ENCODE measurements at regions not wholly inside any gene's neighbourhood (a gene's known extent, or its start where the extent isn't known, plus 50 kb on each side); places are given as distances from the start of the nearest gene placed in this dataset.
"Not testable (repeated sequence)": the region's sequence is repeated elsewhere in the genome, so short reads cannot be mapped to it uniquely, and the experiment has no call there.

GRCh38 chr1:201639826-201640225 is 100.9 kb downstream of the NAV1 start:
- no peak for DNase-seq

GRCh38 chr1:201640624-201641023 is 101.7 kb downstream of the NAV1 start:
- no peak for DNase-seq

GRCh38 chr1:201641524-201642253 is 102.8 kb downstream of the NAV1 start:
- DNase-seq: no peak

- DNase-seq: no peak
Measured at GRCh38 chr1:201643835-201644104, 104.8 kb downstream of the NAV1 start.

- DNase-seq: no peak
Measured at GRCh38 chr1:201644197-201644596, 105.3 kb downstream of the NAV1 start.

GRCh38 chr1:201645000-201645399 is 106.1 kb downstream of the NAV1 start:
- not testable (repeated sequence) for DNase-seq

- no peak for DNase-seq
Measured at GRCh38 chr1:201645956-201646355, 107.0 kb downstream of the NAV1 start.

GRCh38 chr1:201646411-201647022 is 107.6 kb downstream of the NAV1 start:
- no peak for DNase-seq

- DNase-seq: no peak
Measured at GRCh38 chr1:201647094-201647493, 108.2 kb downstream of the NAV1 start.

GRCh38 chr1:201647722-201648065 is 108.8 kb downstream of the NAV1 start:
- no peak for DNase-seq

- DNase-seq: peak; percentile 83
Measured at GRCh38 chr1:201648066-201648906, 109.4 kb downstream of the NAV1 start.

GRCh38 chr1:201648907-201649721 is 110.2 kb downstream of the NAV1 start:
- DNase-seq: peak; percentile 72

GRCh38 chr1:201649761-201650622 is 111.1 kb downstream of the NAV1 start:
- DNase-seq: peak; percentile 88

- no peak for DNase-seq
Measured at GRCh38 chr1:201650623-201650933, 111.7 kb downstream of the NAV1 start.

GRCh38 chr1:201652181-201652580 is 113.3 kb downstream of the NAV1 start:
- no peak for DNase-seq

- DNase-seq: no peak
Measured at GRCh38 chr1:201653233-201653632, 114.3 kb downstream of the NAV1 start.

- DNase-seq: no peak
Measured at GRCh38 chr1:201653883-201654282, 115.0 kb downstream of the NAV1 start.

- DNase-seq: peak; percentile 84
Measured at GRCh38 chr1:201655243-201655642, 116.3 kb downstream of the NAV1 start.

GRCh38 chr1:201655910-201656309 is 117.0 kb downstream of the NAV1 start:
- peak; percentile 67 for DNase-seq

- DNase-seq: peak; percentile 82
Measured at GRCh38 chr1:201656311-201657032, 117.5 kb downstream of the NAV1 start.

- DNase-seq: no peak
Measured at GRCh38 chr1:201659572-201659971, 120.6 kb downstream of the NAV1 start.
